Hepatocyte (in vitro differentiated cells): ENCODE measurements at regions not wholly inside any gene's neighbourhood (a gene's known extent, or its start where the extent isn't known, plus 50 kb on each side); places are given as distances from the start of the nearest gene placed in this dataset.

Experiments
- CTCF ChIP-seq: fragments of 200-600 bp; sonication (generic); IDR thresholded peaks from 2 replicates; pipeline ENCODE4 v1.5.1; 2016; ENCODE audit warnings: antibody characterized with exemption, mild to moderate bottlenecking; ENCODE audit not compliant: poor library complexity
- EZH2 ChIP-seq: fragments of 200-600 bp; sonication (generic); IDR thresholded peaks from 2 replicates; pipeline ENCODE4 v1.6.1; 2016; ENCODE audit warnings: antibody characterized with exemption, mild to moderate bottlenecking, borderline replicate concordance
- EZH2phosphoT487 ChIP-seq: fragments of 200-600 bp; sonication (generic); IDR thresholded peaks from one replicate; pipeline ENCODE4 v1.6.1; 2018; ENCODE audit warnings: antibody characterized with exemption, mild to moderate bottlenecking, low read depth, moderate library complexity; ENCODE audit not compliant: unreplicated experiment, severe bottlenecking

GRCh38 chr18:77337604-77338003, 88.0 kb downstream of the GALR1 start:
- TF ChIP-seq EZH2phosphoT487 (no peak), CTCF (no peak), EZH2 (no peak)
